ENCODE measurements at regions not wholly inside any gene's neighbourhood (a gene's known extent, or its start where the extent isn't known, plus 50 kb on each side); places are given as distances from the start of the nearest gene placed in this dataset.

- TF ChIP-seq POLR2A (IDR thresholded peaks at IDR 0.05), result no peak
- TF ChIP-seq, protein P1, sequence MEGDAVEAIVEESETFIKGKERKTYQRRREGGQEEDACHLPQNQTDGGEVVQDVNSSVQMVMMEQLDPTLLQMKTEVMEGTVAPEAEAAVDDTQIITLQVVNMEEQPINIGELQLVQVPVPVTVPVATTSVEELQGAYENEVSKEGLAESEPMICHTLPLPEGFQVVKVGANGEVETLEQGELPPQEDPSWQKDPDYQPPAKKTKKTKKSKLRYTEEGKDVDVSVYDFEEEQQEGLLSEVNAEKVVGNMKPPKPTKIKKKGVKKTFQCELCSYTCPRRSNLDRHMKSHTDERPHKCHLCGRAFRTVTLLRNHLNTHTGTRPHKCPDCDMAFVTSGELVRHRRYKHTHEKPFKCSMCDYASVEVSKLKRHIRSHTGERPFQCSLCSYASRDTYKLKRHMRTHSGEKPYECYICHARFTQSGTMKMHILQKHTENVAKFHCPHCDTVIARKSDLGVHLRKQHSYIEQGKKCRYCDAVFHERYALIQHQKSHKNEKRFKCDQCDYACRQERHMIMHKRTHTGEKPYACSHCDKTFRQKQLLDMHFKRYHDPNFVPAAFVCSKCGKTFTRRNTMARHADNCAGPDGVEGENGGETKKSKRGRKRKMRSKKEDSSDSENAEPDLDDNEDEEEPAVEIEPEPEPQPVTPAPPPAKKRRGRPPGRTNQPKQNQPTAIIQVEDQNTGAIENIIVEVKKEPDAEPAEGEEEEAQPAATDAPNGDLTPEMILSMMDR (IDR thresholded peaks at IDR 0.05), result no peak
These were observed 60.5 kb upstream of the GHITM start for GRCh38 chr10:84078771-84079170.

All from vagina (tissue), 2 donors.